K562 (cell line): ENCODE measurements at regions not wholly inside any gene's neighbourhood (a gene's known extent, or its start where the extent isn't known, plus 50 kb on each side); places are given as distances from the start of the nearest gene placed in this dataset.

Experiments
- ATAC-seq: fragments of 200-7000 bp; cut with Tn5 transposase; 3 replicates; pipeline ENCODE4 v1.9.1; 2020; ENCODE audit warnings: moderate library complexity
- BruUV-seq: library from RNA; stranded (reverse); fragments of 400-500 nt; replicated peaks from 2 replicates; lab custom pipeline; 2021; lab: Mats Ljungman, UMichigan
- CTCF ChIA-PET: fragments of 300-600 bp; formaldehyde crosslinking; extraction: SDS; loops from one replicate; lab custom pipeline; 2021; ENCODE audit warnings: low intra/inter-chr PET ratio; lab: Yijun Ruan, JAX
- POLR2A ChIA-PET: fragments of 300-600, 350-650 bp; sonication (Branson Sonifier 250); formaldehyde crosslinking; extraction: SDS; loops from one replicate; lab custom pipeline; 2021; ENCODE audit warnings: antibody characterized with exemption, inconsistent platforms; lab: Yijun Ruan, JAX
- DNase-seq, 4 experiments: peaks; one replicate each; pipeline versions ENCODE4 v3.0.0 to v3.0.0-alpha.2; 2011 to 2018; ENCODE audit warnings: low spot score in 3 of 4, mixed read lengths in 3 of 4; ENCODE audit errors: extremely low read depth in 1 of 4
- FAIRE-seq: peaks from 2 replicates; lab custom pipeline; 2011; peaks lifted over from hg19 to GRCh38; lab: Jason Lieb, UNC
- H2AFZ ChIP-seq: 2 replicates; pipeline ENCODE4 v1.6.0; 2011; ENCODE audit warnings: low read depth, low read length, control low read depth, inconsistent platforms
- H3K27ac ChIP-seq: fragments of 200-600 bp; 3 replicates; pipeline ENCODE4 v1.8.0; 2011; ENCODE audit warnings: low read depth, mild to moderate bottlenecking, control low read depth, inconsistent platforms, low read length, moderate library complexity, mixed read lengths; ENCODE audit errors: extremely low read depth
- H3K27me3 ChIP-seq, 2 experiments: fragments of 300-600 bp in 1 of 2; 2 replicates in 1 of 2; 3 replicates in 1 of 2; pipeline versions ENCODE4 v1.6.0 to v1.8.0; 2011; ENCODE audit warnings: inconsistent platforms in 2 of 2, low read length in 2 of 2, mild to moderate bottlenecking in 1 of 2, mixed read lengths in 1 of 2, moderate library complexity in 1 of 2; ENCODE audit not compliant: control insufficient read depth in 2 of 2, insufficient read depth in 2 of 2
- H3K36me3 ChIP-seq: fragments of 300-600 bp; 3 replicates; pipeline ENCODE4 v1.8.0; 2011; ENCODE audit warnings: mild to moderate bottlenecking, low read length, inconsistent platforms; ENCODE audit not compliant: control insufficient read depth, insufficient read depth
- H3K4me1 ChIP-seq, 2 experiments: fragments of 200-600 bp in 1 of 2; replicated peaks in 1 of 2; 2 replicates in 1 of 2; 3 replicates in 1 of 2; pipeline versions ENCODE4 v1.5.1 to v1.8.0; 2011; ENCODE audit warnings: inconsistent platforms in 2 of 2, low read length in 2 of 2, mild to moderate bottlenecking in 1 of 2, mixed read lengths in 1 of 2, moderate library complexity in 1 of 2; ENCODE audit not compliant: control insufficient read depth in 2 of 2, insufficient read depth in 2 of 2
- H3K4me2 ChIP-seq: 2 replicates; pipeline ENCODE4 v1.6.1; 2011; ENCODE audit warnings: low read length, control low read depth, inconsistent platforms, mixed read lengths; ENCODE audit not compliant: insufficient read depth
- H3K4me3 ChIP-seq: fragments of 200-600 bp; sonication (generic), shearing (Covaris generic); 2 replicates; pipeline ENCODE4 v1.5.1; 2016; ENCODE audit warnings: control low read depth, inconsistent platforms
- H3K79me2 ChIP-seq: fragments of 200-600 bp; 3 replicates; pipeline ENCODE4 v1.8.0; 2011; ENCODE audit warnings: low read length, inconsistent platforms; ENCODE audit not compliant: control insufficient read depth, insufficient read depth
- H3K9ac ChIP-seq, 2 experiments: 2 replicates each; pipeline versions ENCODE4 v1.6.0 to v1.6.1; 2011; ENCODE audit warnings: low read depth in 2 of 2, low read length in 2 of 2, control low read depth in 1 of 2, inconsistent platforms in 1 of 2, mild to moderate bottlenecking in 1 of 2, mixed read lengths in 1 of 2; ENCODE audit not compliant: insufficient read depth in 1 of 2
- H3K9me1 ChIP-seq: one replicate; pipeline ENCODE4 v1.6.0; 2011; ENCODE audit warnings: inconsistent platforms, mild to moderate bottlenecking, low read length, moderate library complexity; ENCODE audit not compliant: control insufficient read depth, insufficient read depth
- H3K9me3 ChIP-seq: replicated peaks from 2 replicates; pipeline ENCODE4 v1.5.1; 2011; ENCODE audit warnings: low read depth, low read length, inconsistent platforms; ENCODE audit not compliant: control insufficient read depth, insufficient read depth
- H4K20me1 ChIP-seq: replicated peaks from 2 replicates; pipeline ENCODE4 v1.6.1; 2011; ENCODE audit warnings: low read length, inconsistent platforms, mixed read lengths; ENCODE audit not compliant: control insufficient read depth, insufficient read depth
- CBX5 ChIP-seq: IDR thresholded peaks from 2 replicates; pipeline ENCODE4 v1.6.1; 2014; ENCODE audit warnings: low read depth, borderline replicate concordance
- EHMT2 ChIP-seq: fragments of 450-650 bp; IDR thresholded peaks from 2 replicates; pipeline ENCODE4 v1.6.1; 2018; ENCODE audit warnings: antibody characterized with exemption
- ETV1 ChIP-seq: fragments of 450-650 bp; conservative IDR thresholded peaks from 2 replicates; pipeline ENCODE4 v1.6.1; 2016; ENCODE audit warnings: missing genetic modification characterization, control low read depth, low read depth, missing compliant biosample characterization
- MAZ ChIP-seq, 2 experiments: fragments of 450-650 bp in 1 of 2; sonication (generic) in 1 of 2; formaldehyde crosslinking; IDR thresholded peaks in 1 of 2; conservative IDR thresholded peaks in 1 of 2; 2 replicates each; pipeline versions ENCODE4 v1.4.0 to v1.5.0; 2020; ENCODE audit warnings: mild to moderate bottlenecking in 1 of 2, missing genetic modification reagents in 1 of 2
- MEIS2 ChIP-seq: fragments of 450-650 bp; IDR thresholded peaks from 2 replicates; pipeline ENCODE4 v1.6.1; 2014; ENCODE audit warnings: mild to moderate bottlenecking; ENCODE audit not compliant: partially characterized antibody
- SMAD2 ChIP-seq: fragments of 150-350 bp; IDR thresholded peaks from 2 replicates; pipeline ENCODE4 v1.6.1; 2014; ENCODE audit warnings: low read depth, mild to moderate bottlenecking, low read length
- SMC3 ChIP-seq: conservative IDR thresholded peaks from 2 replicates; pipeline ENCODE4 v1.6.1; 2011; ENCODE audit warnings: low read depth, low read length, improper control_type of control experiment; ENCODE audit not compliant: insufficient read depth
- SUPT5H ChIP-seq: fragments of 450-650 bp; IDR thresholded peaks from 2 replicates; pipeline ENCODE4 v1.6.1; 2016
- TARDBP ChIP-seq: fragments of 450-650 bp; IDR thresholded peaks from 2 replicates; pipeline ENCODE4 v1.6.1; 2016
- ZNF165 ChIP-seq: fragments of 250-450 bp; sonication (Bioruptor Pico); IDR thresholded peaks from 2 replicates; pipeline ENCODE4 v1.4.0; 2020; ENCODE audit warnings: borderline replicate concordance
- ZNF57 ChIP-seq: fragments of 450-650 bp; formaldehyde crosslinking; IDR thresholded peaks from 2 replicates; pipeline ENCODE4 v1.4.0; 2020; ENCODE audit warnings: mild to moderate bottlenecking, moderate library complexity
- WGBS: fragments of 100-300 bp; shearing (Covaris generic); methylation state at CpG from one replicate; pipeline ENCODE4 v1.1.6; 2016; ENCODE audit warnings: low coverage, mixed read lengths; ENCODE audit not compliant: insufficient coverage; ENCODE audit errors: missing lambda C conversion rate; 5-methylcytosine and 5-hydroxymethylcytosine counted together
- in situ Hi-C: fragments of 300-500 bp; cut with MboI; formaldehyde crosslinking; loops from 4 replicates; pipeline ENCODE4 v1.15.0; 2018; ENCODE audit warnings: inconsistent platforms, mixed read lengths
- intact Hi-C: fragments of 100-400 bp; cut with micrococcal nuclease; formaldehyde crosslinking; loops from 2 replicates; pipeline ENCODE4 v1.14.2; 2022
- TF ChIP-seq, protein P1 (sequence below): fragments of 450-650 bp; IDR thresholded peaks from 2 replicates; pipeline ENCODE4 v1.6.1; 2016; ENCODE audit warnings: low read depth, mild to moderate bottlenecking, moderate library complexity

GRCh38 chr20:43862438-43862837, 52.2 kb upstream of the TOX2 start (continued):
- no peak for TF ChIP-seq ZNF57

DNA sequence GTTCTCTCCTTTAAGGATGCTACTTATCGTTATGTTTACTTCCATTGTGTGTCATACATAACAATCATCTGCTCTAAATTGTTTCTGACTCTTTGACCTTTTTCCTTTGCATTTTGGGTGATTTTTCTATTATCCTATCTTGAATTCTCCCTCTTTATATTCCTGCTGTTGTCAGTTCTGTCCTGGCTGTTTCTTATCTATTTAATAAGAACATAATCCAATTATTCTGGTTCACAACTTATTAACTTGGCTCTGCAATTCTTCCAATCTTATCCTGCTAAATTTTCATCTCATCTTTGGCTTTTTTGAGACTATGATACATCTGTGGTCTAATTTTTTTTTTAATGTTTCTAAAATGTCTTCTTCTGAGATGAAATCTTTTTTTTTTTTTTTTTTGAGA, 54.7 kb upstream of the TOX2 start:
- POLR2A ChIA-PET, result interaction anchor here (0.6 kb wide), 1 partner anchor 292 kb away, joined by 3 read pairs; no protein-coding TSS in a partner anchor
- Histone ChIP-seq H3K4me1 (no peaks in the 10 kb centered on the region), H4K20me1 (no peaks in the 10 kb centered on the region), H3K4me2 (no peak overlapping the region), H3K27ac (no peak overlapping the region), H3K79me2 (no peaks in the 10 kb centered on the region), H3K9me3 (no peaks in the 10 kb centered on the region), H3K9ac (no peak overlapping the region), H3K36me3 (no peaks in the 10 kb centered on the region), H2AFZ (no peak overlapping the region), H3K4me3 (no peak overlapping the region), H3K9me1 (no peaks in the 10 kb centered on the region)
- FAIRE-seq, result no peak
- in situ Hi-C loops (no loop called here), intact Hi-C loops (no loop called here)
- BruUV-seq, result no TSS peak
- DNase-seq, result no peak
- 0% methylated on average over 1 of the region's 1 CpG for WGBS
- no peak for ATAC-seq
- TF ChIP-seq CBX5 (no peak), SUPT5H (no peak), MEIS2 (no peak), EHMT2 (no peak), TARDBP (no peak), MAZ (CRISPR knock-in tag; conservative IDR thresholded peaks at IDR 0.05 in 1 of 2, IDR thresholded peaks at IDR 0.05 in 1 of 2) (no peak), SMAD2 (no peak), ZNF165 (CRISPR knock-in tag) (no peak), SMC3 (no peak), ETV1 (tag) (no peak)
- TF ChIP-seq, protein P1, sequence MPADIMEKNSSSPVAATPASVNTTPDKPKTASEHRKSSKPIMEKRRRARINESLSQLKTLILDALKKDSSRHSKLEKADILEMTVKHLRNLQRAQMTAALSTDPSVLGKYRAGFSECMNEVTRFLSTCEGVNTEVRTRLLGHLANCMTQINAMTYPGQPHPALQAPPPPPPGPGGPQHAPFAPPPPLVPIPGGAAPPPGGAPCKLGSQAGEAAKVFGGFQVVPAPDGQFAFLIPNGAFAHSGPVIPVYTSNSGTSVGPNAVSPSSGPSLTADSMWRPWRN, result no peak
- TF ChIP-seq, all 486 proteins: peak for 0
- CTCF ChIA-PET, result no interaction called here
- peaks cover 0 to 2% of the 10 kb centered on the region in 2 experiments; a peak in 1 of 5 replicates for H3K27me3 ChIP-seq
